ENCODE measurements at regions not wholly inside any gene's neighbourhood (a gene's known extent, or its start where the extent isn't known, plus 50 kb on each side); places are given as distances from the start of the nearest gene placed in this dataset.

DNA sequence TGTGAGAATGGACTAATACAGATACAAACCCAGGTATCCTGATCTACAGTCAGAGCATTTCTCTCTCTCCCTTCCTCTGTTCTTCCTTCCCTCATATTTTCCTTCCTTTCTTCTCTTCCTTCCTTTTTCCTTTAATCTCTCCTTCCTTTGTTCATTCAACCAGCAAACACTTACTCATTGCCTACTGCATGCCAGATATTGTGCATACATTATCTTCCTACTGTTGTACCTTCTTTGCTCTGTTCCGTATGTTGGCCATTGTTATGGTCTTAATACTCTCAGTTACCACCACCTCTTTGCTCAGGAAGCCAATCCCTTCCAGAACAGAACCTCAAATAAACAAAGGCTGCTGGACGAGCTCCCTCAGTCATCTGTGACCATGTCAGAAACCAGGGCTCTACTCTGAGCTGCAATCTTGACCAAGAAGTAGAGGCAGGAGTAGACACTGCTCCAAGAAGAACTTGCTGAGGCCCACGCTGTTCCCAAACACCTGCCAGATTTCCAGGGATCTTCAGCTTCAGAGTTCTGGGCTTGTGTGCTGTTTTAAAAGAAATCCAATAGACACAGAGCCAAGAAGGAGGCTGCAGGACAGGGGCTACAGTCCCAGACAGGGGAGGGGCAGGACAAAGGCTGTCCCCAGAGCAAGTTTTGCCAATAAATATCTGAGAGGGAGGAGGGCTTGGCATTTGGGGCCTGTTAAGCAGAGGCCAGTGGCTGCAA is 526.7 kb upstream of the TBX3 start:
- TF ChIP-seq CTCF (IDR thresholded peaks at IDR 0.05; ENCODE audit: control extremely low read depth in 1 of 3, insufficient read depth in 1 of 3, low read depth in 1 of 3, low read length in 3 of 3), result no peak
- TF ChIP-seq POLR2A (IDR thresholded peaks at IDR 0.05; ENCODE audit: control extremely low read depth in 1 of 2, low read depth in 2 of 2, low read length in 2 of 2), result no peak
- no peak for TF ChIP-seq SIN3A (conservative IDR thresholded peaks at IDR 0.05 in 1 of 2, IDR thresholded peaks at IDR 0.05 in 1 of 2; ENCODE audit: low read depth in 1 of 2, low read length in 2 of 2)
- no peak for TF ChIP-seq ATF3 (IDR thresholded peaks at IDR 0.05; ENCODE audit: insufficient read depth, low read depth, low read length)
- TF ChIP-seq PHF8 (conservative IDR thresholded peaks at IDR 0.05; ENCODE audit: low read depth, low read length), result no peak
- TF ChIP-seq CHD2 (IDR thresholded peaks at IDR 0.05; ENCODE audit: low read length), result no peak
- TF ChIP-seq ZNF274 (IDR thresholded peaks at IDR 0.05; ENCODE audit: borderline replicate concordance, extremely low read depth, low read length), result no peak

Data from H1 (cell line).